HG03060 (cell line): ENCODE measurements at regions not wholly inside any gene's neighbourhood (a gene's known extent, or its start where the extent isn't known, plus 50 kb on each side); places are given as distances from the start of the nearest gene placed in this dataset.

Experiments used
- ATAC-seq: cut with Tn5 transposase; IDR thresholded peaks from one replicate; pipeline ENCODE4 v1.9.1; 2021; ENCODE audit warnings: low read depth, moderate number of reproducible peaks; ENCODE audit not compliant: unreplicated experiment

DNA sequence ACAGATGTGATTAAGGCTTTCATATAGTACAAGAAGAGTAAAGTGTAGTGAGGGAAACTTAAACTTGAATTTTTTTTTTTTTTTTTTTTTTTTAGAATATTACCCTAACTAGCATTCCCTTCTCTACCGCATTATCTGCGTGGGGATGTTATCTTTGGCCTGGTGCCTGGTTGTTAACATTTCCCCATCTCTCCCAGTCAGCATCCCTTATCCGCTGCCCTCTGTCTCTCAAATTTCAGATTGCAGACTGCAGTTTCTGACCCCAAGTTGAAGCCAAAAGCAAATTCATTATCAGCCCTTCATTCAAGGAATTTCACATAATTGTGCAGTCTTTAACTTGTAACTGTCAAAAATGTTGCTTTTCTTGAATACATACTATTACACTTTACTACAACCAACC is 353.0 kb downstream of the PLOD2 start:
- no peak for ATAC-seq

GRCh38 chr3:145812391-145812790 is 348.6 kb downstream of the PLOD2 start:
- ATAC-seq, result no peak

- ATAC-seq, result no peak
These were observed 345.1 kb downstream of the PLOD2 start for GRCh38 chr3:145815707-145816413.

- ATAC-seq, result no peak
These were observed 343.0 kb downstream of the PLOD2 start for GRCh38 chr3:145817870-145818483.

- no peak for ATAC-seq
These were observed 340.8 kb downstream of the PLOD2 start for GRCh38 chr3:145820170-145820569.

- ATAC-seq, result no peak
These were observed 318.6 kb downstream of the PLOD2 start for GRCh38 chr3:145842294-145842902.

DNA sequence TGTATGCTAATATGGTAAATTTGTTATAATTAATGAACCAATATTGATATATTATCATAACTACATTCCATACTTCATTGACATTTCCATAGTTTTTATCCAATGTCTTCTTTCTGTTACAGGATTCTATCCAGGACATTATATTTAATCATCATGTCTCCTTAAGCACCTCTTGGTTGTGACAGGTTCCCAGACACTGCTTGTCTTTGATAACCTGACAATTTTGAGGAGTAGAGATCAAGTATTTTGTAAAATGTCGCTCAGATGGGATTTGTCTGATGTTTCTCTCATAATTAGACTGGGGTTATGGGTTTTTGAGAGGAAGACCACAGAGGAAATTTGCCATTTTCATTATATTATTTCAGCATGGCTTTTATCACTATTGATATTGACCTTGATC is 317.4 kb downstream of the PLOD2 start:
- ATAC-seq, result no peak

GRCh38 chr3:145849115-145849514 is 311.9 kb downstream of the PLOD2 start:
- no peak for ATAC-seq

GRCh38 chr3:145854499-145854898 is 306.5 kb downstream of the PLOD2 start:
- no peak for ATAC-seq

DNA sequence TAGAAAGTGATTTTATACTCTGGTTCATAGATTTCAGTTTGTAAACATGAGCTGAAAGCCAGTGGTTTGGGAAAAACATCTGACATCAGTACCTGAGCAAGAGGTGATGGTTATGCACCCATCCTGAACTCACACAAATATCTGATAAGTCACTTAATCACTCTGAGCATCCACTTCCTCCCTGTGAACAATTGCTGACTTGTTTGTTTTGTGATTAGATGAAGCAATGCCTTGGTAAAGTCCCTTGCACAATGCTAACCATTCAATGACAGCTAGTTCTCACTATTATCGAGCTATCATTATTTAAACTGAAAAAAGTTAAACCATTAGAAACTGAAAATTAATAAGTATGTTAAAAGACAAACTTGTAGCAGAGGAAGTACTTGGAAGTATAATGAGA is 303.0 kb downstream of the PLOD2 start:
- no peak for ATAC-seq

DNA sequence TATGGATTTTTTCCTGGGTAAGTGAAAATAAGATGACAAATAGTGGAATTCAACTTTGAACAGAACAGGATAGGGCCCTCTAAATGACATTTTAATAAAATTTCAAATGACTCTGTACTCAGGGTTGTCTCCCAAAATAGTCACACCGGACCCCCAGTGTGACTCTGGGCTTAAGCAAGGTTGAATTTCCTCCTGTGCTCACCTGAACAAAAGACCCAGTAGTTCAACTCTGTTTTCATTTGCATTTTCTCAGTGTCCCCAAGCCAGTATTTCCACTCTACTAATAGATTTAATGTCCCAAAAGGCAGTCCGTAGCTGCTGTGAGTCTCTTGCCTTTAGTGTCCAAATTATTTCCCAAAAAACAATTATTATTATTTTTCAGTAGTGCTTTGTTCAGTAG is 296.6 kb downstream of the PLOD2 start:
- no peak for ATAC-seq

DNA sequence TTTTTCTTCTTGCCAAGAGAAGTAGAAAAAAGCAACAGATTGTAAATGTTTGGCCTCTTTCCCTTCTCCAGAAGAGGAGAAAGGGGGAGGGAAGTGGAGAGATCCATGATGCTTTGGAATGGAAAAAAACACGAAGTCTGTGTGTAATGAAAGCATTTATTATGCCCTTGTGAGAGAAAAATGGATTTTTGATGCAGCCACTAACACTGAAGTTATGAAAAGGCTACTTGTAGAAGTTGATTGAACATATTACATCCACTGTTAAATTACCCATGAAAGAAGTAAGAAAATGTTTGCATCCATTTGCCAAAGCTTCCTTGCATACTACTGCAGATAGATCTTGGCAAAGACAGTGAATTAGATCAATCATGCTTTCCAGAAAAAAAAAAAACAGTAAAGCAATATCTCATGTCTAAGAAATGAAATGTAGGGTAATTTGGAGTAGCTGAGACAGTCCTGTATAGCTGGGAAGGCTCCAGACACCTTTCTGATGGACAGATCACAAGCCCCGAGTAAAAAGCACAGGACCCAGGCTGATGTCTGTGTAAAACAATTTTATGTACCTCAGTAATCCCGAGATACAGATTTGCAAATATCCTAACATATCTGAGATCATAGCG is 295.5 kb downstream of the PLOD2 start:
- ATAC-seq, result no peak

DNA sequence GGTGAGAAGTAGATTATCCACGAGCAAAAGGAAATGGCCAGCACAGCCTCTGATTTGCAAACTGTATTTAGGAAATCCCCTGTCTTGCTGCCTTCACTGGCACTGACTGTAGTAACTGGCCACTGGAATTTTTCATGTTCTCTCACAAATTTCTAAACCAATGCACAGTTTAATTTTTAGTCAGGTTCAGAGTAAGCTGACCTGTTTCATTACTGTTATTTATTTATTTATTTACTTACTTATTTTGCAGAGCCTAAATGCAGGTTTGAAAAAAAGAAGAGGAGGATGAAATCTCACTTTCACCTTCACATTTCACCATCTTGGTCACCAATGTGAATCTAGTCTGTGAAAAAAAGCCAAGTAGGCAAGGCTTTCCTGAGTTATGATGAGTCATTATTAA is 291.0 kb downstream of the PLOD2 start:
- ATAC-seq, result peak; percentile 49

DNA sequence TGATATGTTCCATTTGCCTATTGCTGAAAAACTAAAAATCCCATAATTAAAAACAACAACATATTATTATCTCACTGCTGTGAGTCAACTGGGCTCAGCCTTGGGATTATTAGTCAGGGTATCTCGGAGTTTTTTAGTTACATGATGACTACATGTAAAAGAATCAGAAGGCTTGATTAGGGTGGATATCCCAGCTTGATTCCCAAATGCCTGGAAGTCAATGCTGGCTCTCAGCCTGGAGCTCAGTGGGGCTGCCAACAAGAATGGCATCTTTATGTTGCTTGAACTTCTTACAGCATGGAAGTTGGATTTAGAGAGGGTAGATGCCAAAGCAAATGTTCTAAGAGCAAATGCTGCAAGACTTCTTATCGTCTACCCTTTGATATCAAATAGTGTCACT is 278.5 kb downstream of the PLOD2 start:
- no peak for ATAC-seq

GRCh38 chr3:145889730-145890129 is 271.3 kb downstream of the PLOD2 start:
- no peak for ATAC-seq

GRCh38 chr3:145892869-145893268 is 268.1 kb downstream of the PLOD2 start:
- ATAC-seq, result no peak

- no peak for ATAC-seq
These were observed 267.7 kb downstream of the PLOD2 start for GRCh38 chr3:145893331-145893730.

- peak; percentile 23 for ATAC-seq
These were observed 262.5 kb downstream of the PLOD2 start for GRCh38 chr3:145898487-145898886.

GRCh38 chr3:145899241-145899640 is 261.7 kb downstream of the PLOD2 start:
- no peak for ATAC-seq

DNA sequence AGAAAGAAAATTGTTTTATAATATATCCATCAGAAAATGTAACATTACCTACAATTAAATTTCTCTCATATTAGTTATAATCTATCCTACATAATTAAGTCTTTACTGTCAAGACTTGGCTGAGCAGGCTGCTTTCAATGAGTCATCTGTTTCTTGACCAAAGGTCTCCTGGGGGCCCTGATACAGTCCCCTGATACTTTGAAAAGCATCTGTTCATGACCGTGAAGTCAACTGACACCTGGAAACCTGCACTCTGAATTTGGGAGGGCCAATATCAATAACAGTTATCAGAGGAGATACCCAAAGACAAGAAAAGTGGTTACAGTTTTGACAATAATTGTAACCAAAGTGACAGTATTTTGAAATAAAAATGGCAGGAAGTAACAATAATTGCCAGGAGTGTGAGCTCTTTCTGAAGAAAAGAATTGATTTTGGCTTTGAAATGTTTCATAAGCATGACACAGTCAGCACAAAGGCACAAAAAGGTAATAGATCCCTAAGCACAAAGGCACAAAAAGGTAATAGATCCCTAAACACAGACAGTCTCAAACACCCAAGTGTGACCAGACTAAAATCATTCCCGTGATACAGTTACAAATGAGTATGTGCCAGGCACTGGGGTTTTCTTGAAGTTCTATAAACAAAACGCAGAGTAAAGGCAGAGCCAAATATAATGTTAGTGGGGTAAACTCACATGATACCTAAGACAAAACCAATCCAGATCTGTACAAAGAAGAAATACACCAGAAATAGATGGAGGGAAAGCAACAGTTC is 260.7 kb downstream of the PLOD2 start:
- ATAC-seq, result peak; percentile 75

DNA sequence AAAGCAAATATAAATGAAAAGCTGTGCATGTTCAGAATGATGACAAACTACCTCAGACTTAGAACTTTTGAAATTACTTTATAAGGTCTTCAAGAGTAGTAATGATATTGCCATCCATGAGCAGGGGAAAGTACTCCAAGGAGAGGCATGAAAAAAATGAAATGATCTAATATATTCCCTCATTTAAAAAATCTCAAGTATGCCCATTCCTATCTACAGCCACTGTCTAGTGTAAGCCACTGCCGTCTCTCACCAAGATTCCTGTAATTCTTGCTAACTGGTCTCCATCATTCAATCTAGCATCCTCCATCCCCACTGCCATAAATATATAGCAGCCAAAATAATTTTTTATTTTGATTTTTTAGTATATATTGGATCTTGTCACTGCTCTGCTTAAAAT is 258.8 kb downstream of the PLOD2 start:
- no peak for ATAC-seq
